Endothelial cell of hepatic sinusoid (primary cell): ENCODE measurements at regions not wholly inside any gene's neighbourhood (a gene's known extent, or its start where the extent isn't known, plus 50 kb on each side); places are given as distances from the start of the nearest gene placed in this dataset.
"Not testable (repeated sequence)": the region's sequence is repeated elsewhere in the genome, so short reads cannot be mapped to it uniquely, and the experiment has no call there.

Experiments
- in situ Hi-C: cut with HindIII; loops from 2 replicates; pipeline ENCODE4 v1.10.0; 2017; ENCODE audit warnings: low sequenced_read_pairs

DNA sequence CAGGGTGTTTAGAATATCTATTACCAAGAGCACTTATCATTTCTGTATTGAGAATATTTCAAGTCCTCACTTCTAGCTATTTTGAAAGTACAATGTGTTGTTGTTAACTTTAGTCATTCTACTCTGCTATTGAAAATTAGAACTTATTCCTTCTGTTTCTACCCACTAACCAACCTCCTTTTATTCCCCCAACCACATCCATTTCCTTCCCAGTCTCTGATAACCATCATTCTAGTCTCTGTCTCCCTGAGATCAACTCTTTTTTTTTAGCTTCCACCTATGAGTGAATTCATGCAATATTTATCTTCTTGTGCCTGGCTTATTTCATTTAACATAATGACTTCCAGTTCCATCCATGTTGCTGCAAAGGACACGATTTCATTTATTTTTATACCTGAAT lies 290.6 kb upstream of the OR4E1 start:
- in situ Hi-C loops, result loop anchor here (5.0 kb wide), 1 partner anchor 73 kb away; no protein-coding TSS in a partner anchor

DNA sequence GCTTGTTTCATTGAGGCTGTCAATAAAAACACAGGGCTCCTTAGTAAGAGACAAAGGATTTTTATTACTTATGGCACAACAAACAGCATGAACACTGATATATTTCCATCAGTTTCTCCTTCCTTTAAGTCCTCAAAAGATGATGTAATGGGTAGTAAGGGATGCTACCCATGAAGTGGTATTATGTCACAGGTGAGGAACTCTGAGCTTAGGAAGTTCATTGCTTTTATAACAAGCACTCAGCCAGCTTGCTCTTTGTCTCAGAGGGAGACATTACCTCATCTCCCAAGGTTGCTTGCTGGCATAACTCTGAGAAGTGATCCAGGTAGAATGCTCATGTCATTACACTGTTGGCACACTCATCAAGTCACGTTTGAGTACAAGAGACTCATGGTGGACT lies 287.0 kb upstream of the OR4E1 start:
- in situ Hi-C loops, result loop anchor here (5.0 kb wide), 1 partner anchor 77 kb away; no protein-coding TSS in a partner anchor

DNA sequence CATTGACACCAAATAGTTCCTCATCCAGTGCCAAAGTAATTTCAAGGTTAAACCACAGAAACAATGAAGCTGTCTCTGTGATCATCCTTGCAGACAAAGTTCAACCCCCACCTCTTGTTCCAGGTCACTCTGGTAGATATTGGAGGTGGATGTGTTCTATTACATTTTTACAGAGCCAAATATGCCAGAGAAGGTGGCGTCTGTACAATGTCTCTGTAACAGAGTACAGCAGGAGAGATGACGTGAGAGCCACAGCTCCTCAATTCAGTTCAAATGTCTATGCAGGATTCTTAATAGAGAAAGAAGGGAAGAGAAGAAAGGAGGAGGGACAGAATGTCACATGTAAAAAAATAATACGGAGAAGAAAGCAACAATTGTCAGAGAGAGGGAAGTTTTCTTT lies 268.3 kb upstream of the OR4E1 start:
- in situ Hi-C loops, result no loop called here

DNA sequence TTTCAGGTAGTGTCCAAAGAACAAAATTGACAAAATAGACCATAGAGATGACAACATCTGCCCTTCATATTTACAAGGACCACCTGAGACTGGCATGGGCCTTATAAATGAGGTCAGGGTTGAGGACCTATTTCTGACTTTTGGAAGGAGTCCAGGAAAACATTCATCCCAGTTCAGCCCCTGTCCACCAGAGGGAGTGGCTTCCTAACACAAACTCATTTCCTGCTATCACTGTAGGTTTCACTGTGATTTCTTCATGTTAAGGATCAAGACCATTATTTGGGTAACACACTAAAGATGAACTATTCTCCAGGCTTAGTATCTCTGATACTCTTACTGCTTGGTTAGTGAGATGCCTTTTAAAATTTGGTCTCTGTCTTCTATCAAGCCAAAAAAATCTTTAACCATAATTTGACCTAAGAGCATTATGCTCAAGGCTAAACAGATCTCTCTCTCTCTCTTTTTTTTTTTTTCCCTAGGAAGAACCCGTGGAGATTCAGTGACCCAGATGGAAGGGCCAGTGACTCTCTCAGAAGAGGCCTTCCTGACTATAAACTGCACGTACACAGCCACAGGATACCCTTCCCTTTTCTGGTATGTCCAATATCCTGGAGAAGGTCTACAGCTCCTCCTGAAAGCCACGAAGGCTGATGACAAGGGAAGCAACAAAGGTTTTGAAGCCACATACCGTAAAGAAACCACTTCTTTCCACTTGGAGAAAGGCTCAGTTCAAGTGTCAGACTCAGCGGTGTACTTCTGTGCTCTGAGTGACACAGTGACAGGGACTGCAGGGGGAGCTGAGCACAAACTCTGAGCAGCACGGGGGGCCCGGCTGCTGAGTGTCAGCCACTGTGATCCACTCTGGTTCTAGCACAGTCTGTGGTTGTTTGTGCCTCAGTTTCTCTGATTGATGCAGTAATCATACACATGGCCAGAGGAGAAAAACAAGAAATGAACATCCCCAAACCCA lies 267.6 kb upstream of the OR4E1 start:
- in situ Hi-C loops, result no loop called here

DNA sequence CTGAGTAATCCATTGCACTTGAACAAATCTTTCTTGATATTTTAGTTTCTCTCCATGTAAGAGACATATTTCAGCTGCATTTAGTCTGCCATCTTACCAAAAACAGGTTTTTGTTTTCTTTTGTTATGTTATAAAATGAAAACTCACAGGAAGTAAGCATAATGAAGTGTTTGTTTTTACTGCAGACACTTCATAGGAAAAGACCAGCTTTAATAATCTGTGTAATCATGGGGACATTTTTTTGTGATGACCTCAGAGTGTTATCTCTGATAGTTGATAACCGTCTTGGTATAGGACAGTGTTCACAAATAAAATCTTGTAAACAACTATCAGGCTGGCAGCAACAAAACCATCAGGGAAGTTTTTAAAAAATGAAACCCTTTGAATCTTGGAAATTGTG lies 266.2 kb upstream of the OR4E1 start:
- in situ Hi-C loops, result no loop called here

DNA sequence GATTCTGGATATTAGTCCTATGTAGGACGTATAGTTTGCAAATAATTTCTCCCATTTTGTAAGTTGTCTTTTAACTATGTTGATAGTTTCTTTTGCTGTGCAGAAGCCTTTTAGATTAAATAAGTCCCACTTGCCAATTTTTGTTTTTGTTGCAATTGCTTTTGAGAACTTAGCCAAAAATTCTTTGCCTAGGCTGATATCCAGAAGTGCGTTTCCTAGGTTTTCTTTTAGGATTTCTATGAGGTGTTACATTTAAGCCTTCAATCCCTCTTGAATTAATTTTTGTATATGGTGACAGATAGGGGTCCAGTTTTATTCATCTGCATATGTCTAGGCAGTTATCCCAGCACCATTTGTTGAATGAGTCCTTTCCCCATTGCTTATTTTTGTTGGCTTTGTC lies 264.4 kb upstream of the OR4E1 start:
- in situ Hi-C loops, result no loop called here

DNA sequence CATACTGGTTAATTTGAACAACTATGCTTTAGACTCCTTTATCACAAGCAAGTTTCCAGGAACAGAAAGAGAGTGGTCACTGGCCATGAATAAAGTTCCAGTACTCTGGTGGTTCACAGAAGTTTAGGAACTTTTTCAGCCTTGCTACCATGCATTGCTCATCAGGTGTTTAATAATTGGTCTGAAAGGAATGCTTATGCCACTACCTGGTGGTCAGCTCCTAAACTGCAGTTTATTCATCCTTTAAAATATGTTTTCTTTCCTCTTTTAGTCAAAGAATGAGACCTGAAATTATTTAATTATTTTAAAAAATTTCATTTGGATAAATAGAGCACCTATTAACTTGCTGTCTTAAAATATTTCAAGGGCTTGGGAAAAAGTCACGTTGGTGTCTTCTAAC lies 260.1 kb upstream of the OR4E1 start:
- in situ Hi-C loops, result no loop called here

DNA sequence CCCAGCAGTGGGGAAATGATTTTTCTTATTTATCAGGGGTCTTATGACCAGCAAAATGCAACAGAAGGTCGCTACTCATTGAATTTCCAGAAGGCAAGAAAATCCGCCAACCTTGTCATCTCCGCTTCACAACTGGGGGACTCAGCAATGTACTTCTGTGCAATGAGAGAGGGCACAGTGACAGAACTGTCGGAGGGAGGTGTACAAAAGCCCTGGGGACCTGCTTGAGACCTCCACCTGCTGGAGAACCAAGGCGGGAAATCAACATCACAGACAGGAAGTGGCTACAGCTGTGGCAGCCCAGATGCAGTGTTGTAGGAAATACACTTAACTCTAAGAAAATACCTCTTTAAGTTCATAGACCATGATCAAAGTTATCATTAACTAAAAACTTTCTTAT lies 250.9 kb upstream of the OR4E1 start:
- in situ Hi-C loops, result no loop called here

DNA sequence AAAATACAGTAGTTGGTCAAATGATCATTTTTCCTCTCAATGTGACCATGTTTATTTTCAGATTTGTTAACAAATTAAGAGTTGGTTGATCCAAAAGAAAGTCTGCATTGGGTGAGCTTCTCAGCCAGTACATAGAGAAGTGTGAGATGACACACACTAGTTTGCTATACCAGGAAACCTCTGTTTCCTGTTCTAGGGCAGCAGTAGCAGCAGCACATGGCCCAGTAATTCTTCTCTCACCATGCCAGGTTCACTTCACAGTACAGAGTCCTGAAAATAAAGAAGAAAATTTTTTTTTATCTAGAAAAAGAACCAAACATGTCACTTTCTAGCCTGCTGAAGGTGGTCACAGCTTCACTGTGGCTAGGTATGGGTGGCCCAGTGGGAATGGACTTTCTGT lies 250.2 kb upstream of the OR4E1 start:
- in situ Hi-C loops, result no loop called here

DNA sequence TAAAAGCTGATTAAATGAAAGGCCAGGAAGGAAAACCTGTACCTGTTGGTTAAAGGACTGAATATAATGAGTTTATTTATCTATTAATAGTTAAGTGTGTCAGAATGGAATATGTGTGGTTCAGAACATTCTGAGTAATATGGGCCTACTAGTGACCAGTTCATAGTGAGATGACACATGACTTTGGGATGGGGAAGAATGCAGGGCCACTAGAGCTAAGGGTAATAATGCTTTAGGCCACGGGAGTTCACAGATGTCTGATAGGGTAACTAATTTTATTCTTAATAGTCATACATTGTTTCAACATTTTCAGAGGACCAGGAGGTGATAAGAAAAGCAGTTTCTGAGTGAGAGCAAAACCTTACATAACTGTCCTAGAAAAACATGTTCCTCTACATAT lies 247.8 kb upstream of the OR4E1 start:
- in situ Hi-C loops, result no loop called here

DNA sequence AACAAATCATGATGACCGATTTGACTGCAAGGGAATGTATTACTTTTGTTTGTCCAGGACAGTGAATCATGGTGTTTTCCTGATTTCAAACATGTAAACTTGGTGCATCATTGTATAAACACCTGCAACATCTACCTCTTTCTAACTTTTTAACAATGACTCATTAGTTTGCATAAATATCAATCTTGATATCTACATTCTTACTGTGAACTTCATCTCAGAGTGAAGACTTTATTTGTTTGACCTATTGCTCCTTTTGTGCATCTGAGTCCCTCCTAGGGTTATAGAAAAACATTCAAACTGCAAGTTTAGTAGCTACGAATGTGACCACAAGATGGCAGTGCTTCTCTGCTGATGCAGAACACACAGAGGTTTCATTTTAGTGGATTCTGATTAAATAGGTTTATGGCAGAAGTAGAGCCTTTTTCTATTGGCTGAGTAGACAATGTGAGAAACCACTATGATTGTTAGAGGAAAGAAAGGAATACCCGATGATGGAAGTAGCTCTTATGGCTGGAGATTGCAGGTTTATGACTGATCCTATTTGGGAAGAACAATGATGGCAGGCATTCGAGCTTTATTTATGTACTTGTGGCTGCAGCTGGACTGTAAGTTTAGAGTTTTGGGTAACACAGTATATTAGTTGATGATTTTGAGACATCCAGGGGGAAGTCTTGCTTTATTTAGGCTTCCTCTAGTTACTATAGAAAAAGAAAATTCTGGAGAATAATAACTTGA lies 244.2 kb upstream of the OR4E1 start:
- in situ Hi-C loops, result no loop called here

DNA sequence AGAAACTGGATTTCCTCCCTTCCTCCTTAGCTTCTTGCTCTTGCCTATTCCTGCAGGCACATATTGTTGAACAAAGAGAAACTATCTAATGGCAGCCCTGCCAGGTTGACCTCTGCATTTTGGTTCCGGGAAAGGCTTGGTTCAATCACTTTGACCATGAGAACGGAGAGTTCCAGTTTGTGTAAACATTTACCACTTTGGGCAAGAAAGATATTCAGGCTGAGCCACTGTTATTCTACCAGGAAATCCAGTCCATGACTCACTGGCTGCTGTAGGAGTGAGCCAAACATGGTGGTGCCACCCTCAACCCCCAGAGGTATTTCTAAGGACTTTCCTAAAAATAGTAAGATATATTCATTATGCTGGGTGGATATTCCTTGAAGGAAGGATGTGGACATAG lies 242.2 kb upstream of the OR4E1 start:
- in situ Hi-C loops, result no loop called here

DNA sequence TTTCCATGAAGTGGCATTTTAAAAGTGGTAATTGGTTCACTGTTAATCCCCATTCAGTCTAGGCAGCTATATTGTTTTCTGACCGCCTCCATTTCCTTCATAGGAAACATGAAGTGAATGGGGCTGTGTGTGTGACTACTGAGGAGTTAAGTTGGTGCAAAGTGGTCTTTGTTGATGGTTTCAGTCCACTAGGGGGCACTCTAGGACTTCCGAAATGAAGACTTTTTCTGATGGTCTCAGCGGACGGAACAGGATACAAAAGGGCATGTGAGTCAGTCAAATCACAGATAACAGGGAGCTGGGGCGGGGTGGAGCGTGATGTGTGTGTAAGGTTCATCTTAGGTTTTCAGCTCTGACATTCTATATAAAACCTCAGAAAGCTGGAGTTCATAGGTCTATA lies 240.1 kb upstream of the OR4E1 start:
- in situ Hi-C loops, result no loop called here

DNA sequence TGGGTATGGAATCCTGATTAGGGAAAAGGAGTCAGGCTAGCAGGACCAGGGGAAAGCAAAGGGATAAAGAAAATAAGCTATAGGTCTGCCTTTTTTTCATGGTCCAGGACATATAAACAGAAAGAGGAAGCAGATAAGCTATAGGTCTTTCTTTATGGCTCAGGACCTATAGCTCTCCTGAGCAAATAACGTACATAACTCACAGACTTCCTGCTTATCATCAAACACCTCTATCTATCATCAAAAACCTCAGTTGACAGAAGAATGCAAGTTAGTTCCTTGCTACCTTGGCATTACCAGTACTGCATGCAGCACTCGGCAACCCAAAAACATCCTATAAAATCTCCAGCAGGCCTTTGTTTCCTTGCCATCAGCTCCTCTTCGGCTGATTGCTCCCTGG lies 238.7 kb upstream of the OR4E1 start:
- in situ Hi-C loops, result no loop called here

DNA sequence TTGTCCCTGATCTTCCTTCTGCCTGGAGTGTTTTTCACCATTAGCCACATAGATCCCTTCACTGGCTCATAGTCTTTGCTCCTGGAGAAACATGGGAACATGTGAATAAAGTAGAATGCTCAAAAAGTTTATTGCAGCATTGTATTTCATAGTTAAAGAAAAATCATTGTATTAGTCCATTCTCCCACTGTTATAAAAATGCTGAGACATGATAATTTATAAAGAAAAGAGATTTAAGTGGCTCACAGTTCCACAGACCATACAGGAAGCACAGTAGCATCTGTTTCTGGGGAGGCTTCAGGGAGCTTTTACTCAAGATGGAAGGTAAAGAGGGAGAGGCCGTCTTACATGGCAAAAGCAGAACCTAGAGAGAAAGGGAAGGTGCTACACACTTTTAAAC lies 238.3 kb upstream of the OR4E1 start:
- in situ Hi-C loops, result no loop called here

DNA sequence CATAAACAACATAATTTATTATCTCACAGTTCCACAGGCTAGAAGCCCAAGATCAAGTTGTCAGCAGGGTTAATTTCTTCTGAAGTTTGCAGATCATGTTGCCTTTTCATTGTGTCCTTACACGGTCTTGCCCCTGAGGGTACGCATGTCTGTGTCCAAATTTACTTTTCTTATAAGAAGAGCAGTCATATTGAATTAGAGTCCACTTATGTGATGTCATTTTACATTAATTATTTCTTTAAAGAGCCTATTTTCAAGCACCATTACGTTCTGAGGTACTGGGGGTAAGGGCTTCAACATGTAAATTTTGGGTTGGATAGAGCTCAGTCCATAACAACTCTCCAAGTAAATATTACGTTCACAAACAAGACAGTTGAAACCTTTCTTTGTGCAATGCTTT lies 236.6 kb upstream of the OR4E1 start:
- in situ Hi-C loops, result no loop called here

DNA sequence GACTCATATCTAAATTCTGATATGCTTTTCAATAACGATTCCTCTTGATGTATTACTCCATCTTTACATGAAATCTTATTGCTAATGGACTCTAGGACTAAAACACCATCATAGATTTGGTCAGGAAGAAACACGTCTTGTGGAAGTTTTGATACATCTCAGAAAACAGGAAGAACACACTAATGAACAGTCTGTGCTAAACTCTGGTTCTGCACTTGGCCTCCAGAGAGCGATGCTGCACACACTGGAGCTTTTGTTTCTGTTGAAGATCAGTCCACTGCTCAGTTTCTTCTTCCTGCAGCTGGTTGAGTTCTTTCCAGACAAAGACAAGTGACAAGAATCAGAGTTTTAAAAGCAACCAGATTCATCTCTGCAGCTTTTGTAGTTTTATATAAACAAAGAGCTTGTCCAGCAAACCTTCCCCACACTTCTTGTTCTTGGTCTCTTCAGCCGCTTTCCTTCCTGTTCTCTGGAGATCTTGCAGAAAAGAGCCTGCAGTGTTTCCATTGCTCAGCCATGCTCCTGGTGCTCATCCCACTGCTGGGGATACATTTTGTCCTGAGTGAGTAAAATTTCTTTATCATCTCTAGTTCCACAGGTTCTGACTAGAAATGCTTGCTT lies 229.1 kb upstream of the OR4E1 start:
- in situ Hi-C loops, result no loop called here

DNA sequence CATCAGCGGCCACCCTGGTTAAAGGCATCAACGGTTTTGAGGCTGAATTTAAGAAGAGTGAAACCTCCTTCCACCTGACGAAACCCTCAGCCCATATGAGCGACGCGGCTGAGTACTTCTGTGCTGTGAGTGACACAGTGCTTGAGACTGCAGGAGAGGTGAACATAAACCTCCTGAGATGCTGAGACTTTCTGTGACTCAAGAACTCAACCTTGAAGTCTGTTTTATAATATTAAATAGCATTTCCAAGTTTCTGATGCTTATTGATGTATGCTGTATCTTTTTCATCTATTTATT lies 221.2 kb upstream of the OR4E1 start:
- in situ Hi-C loops, result not testable (repeated sequence)

DNA sequence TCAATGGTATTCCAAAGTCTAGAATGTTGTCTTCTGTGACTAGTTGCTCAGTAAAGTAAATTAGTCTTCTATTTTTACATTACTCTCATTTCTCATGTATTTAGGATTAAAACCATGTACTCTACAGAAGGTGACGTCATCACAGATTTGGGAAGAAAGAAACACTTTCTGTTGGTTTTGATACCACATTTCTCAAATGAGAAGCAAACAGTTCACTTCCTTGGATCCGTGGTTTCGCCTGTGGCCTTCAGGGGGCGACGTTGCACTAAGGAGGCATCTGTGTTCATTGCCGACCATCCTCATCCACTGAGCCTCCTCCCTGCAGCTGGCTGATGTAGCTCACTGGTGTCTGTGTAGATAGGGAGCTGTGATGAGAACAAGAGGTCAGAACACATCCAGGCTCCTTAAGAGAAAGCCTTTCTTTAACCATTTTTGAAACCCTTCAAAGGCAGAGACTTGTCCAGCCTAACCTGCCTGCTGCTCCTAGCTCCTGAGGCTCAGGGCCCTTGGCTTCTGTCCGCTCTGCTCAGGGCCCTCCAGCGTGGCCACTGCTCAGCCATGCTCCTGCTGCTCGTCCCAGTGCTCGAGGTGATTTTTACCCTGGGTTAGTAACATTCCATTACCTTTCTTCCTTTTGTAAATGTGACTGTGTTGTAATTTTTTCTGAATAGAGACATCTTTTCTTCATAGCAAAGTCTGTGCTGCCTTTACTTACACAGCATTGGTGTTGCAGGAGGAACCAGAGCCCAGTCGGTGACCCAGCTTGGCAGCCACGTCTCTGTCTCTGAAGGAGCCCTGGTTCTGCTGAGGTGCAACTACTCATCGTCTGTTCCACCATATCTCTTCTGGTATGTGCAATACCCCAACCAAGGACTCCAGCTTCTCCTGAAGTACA lies 220.6 kb upstream of the OR4E1 start:
- in situ Hi-C loops, result no loop called here

DNA sequence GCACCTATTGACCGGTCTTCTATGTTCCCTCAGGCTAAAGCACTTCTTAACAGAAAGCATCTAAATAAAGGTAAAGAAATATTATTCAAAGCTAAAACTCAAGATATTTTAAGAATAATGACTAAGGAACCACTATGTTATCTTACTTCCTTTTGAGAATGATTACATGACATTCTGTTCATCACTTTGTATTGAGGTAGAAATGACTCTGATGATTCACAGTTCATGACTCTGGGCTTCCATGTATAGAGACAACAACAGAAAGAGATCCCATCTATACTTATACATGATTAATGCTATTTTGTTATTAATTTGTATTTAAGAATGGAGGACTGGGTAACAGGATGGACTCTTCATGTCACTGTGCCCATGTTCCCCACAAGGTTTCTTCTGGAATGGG lies 218.3 kb upstream of the OR4E1 start:
- in situ Hi-C loops, result no loop called here

DNA sequence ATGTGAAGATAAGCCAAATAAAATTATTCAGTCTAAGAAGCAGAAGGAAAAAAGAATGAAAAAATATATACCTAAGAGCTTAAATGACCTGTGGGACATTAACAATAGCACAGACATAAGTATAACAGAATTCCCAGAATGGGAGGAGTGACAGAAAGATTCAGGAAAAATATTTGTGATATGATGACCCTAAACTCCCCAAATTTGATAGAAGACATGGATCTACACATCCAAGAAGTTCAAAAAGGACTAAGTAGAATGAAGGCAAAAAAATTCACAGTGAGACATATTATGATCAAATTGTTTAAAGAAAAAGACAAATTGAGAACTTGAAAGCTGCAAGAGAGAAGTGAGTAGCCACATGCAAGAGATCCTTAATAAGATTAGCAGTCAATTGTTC lies 211.4 kb upstream of the OR4E1 start:
- in situ Hi-C loops, result no loop called here
